DMS 273 (cell line): ENCODE measurements at regions not wholly inside any gene's neighbourhood (a gene's known extent, or its start where the extent isn't known, plus 50 kb on each side); places are given as distances from the start of the nearest gene placed in this dataset.
"Not testable (repeated sequence)": the region's sequence is repeated elsewhere in the genome, so short reads cannot be mapped to it uniquely, and the experiment has no call there.

Experiments used
- DNase-seq: peaks from one replicate; lab custom pipeline; 2025; ENCODE audit not compliant: unreplicated experiment; lab: John Stamatoyannopoulos, UW

DNA sequence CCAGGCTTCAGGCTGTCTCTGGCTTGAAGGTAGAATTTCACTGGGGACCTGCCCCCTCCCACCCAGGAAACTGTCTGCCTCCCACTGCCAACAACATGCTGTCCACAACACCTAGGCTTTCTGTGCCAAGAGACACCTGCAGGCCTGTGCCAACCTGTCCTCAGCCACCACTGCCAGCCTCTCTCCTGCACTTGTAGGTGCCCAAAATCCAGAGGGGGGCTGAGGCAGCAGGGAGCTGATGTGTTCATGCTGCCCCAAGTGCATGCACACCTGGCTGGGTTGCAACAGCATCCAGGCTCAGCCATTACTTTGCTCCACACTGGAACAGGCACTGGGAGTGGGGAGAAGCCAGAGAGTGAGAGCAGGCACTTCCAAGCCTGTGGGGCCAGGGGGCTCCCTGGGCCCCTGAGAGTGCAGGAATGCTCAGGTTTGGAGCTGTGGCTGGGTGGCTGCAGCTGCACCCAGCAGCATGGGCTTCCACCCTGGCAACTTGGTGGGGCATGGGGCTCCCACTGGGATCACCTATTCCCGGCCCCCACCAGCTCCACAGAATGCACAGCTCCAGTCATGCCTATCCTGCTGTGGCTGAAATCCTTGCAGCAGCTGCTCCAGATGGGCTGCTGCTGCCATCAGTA lies 218.1 kb upstream of the OBI1 start:
- no peak for DNase-seq

DNA sequence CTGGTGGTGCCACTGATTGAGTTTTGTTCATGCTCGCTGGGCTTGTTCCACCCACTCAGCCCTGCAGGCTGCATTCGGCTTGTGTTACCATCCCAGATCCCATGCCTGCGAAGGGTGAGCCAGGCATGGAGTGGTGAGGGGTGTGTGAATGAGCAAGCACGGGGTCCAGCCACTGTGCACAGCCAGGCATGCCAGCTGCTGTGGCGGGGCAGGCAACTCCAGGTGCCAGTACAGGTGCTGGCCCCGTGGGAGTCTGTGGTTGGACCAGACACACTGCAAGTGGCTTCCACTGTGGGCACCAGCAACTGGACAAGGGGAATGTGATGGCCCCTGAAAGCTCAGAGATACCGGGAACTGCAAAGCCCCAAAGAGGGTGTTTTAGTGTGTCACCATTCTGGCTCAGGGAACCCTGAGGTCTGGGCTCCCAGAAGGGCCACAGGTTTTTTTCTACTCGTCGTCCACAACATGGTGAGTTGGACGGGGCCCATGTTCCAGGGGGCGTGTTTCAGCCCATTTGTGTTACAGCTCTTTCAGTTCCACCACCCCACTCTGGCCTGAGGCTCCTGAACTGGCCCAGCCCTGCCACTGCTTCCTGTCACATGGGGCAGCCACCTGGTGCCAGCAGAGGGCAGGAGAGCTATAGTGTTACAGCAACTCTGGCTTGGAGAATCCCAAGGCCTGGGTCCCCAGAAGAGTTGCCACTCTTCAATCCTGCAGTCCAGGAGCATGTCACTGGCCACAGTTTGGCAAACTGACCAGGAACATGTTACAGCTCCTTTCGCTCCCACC lies 217.0 kb upstream of the OBI1 start:
- DNase-seq = peak; percentile 40

GRCh38 chr13:78868991-78869390 lies 210.0 kb upstream of the OBI1 start:
- DNase-seq = no peak

GRCh38 chr13:78867655-78868054 lies 208.7 kb upstream of the OBI1 start:
- no peak for DNase-seq

DNA sequence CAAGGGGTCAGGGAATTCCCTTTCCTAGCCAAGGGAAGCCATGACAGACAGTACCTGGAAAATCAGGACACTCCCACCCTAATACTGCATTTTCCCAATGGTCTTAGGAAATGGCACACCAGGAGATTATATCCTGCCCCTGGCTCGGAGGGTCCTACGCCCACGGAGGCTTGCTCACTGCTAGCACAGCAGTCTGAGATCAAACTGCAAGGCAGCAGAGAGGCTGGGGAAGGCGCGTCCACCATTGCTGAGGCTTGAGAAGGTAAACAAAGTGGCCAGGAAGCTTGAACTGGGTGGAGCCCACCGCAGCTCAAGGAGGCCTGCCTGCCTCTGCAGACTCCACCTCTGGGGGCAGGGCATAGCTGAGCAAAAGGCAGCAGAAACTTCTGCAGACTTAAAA lies 207.1 kb upstream of the OBI1 start:
- not testable (repeated sequence) for DNase-seq

DNA sequence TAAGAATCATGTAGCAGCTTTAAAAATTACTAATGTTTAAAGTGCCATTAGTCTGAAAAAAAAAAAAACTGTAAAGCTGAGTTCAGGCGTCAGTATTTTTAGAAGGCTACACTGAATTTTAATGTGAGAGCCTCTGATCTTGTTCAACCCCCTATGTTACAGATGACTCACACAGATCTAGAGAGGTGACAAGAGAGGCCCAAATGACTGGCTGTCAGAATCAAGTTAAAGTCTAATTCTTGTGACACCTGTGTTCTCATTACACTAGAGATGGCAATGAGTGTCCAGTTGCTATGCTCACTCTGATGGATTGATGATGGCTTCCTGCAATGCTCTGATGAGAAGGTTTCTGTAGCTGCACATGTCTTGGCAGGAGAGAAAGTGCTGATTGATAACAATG lies 203.5 kb upstream of the OBI1 start:
- no peak for DNase-seq

GRCh38 chr13:78852709-78853108 lies 193.8 kb upstream of the OBI1 start:
- DNase-seq = no peak

DNA sequence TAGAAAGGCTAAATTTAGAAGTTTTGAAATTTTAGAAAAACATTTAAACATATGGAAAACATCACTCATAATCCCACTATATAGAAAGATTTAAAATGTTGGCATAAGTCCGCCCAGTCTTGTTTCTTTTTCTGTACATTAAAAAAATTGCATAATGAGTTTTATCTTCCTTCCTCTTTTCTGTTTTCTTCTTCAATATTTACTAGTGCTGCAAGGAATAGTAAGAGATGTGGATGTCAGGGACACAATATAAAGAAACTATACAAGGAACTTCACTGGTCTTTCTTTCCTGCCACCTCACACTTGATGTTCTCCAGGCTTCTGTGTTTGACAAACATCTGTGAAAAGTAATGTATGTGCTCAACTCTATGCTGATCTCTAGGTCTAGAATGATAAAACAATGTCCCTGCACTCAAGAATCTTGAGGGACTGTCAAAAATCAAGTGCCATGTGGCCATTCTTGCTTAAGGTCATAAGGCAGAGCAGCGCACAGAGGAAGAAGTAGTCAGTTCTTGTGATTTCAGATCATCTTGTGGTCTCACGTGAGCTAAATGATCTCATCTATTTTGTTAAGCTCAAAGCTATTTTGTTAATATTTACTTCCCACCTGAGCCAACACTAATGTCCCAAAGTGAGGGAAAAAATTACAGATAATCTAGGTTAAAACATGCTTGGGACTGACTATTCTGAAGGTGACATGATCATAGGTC lies 186.9 kb upstream of the OBI1 start:
- DNase-seq = no peak

GRCh38 chr13:78844106-78844505 lies 185.2 kb upstream of the OBI1 start:
- no peak for DNase-seq

- DNase-seq = no peak
Measured at GRCh38 chr13:78841358-78841963, 182.5 kb upstream of the OBI1 start.

DNA sequence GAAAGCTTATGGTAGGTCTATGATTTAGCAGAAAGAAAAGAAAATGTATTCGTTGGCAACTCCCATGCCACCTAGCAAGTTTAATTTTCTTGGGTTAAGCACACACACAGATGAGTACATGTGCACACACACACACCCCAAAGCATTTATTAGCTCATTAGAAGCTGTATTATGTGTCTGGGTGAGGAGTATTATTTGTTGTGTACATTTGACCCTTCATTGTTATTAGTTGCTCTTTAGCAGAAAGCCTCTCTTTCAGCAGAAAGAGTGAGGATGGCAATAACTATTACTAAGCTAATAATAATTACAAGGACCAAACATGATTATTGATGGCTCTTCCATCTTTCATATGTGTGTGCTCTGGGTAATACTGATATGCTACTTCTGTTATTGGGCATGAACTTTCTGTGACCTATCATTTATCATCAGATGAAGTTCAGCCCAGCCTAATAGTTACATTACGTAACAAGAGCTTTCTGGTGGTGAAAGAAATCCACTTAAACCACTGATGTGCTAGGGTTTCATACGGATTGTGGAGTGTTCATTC lies 177.4 kb upstream of the OBI1 start:
- no peak for DNase-seq

DNA sequence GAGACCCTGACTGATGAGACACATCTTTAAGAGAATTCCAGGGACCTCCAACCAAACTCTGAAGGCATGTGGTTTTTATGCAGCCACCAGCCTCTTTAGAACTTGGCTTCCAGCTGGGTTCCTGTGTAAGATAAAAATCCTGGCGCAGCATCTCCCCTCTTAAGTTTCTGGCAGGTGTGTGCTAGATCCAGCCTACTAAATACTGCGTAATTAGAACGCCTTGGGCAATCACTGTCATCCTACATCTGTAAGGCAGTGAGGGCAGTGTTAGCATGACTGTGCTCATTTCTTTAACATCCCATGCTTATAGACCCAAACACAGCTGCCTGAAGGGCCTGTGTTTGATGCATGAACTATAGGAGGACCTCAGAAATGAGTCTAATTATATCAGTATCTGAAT lies 173.5 kb upstream of the OBI1 start:
- no peak for DNase-seq

- DNase-seq = no peak
Measured at GRCh38 chr13:78830508-78830907, 171.6 kb upstream of the OBI1 start.

DNA sequence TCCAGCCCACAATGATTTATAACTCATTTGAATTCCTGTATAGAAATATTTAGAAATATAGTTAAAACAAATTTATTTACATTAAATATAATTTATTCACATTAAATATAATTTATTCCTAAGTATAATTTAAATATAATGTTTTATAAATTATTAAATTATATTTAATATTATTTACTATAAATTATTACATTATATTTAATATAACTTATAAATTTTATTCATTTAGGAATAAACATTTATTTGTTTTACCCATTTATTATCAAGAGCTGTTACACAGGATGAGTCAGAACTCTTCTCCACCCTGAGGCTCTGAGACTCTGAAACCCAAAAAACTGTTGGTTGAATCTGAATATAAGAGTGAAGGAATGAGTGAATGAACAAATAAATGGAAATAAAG lies 170.9 kb upstream of the OBI1 start:
- no peak for DNase-seq

- no peak for DNase-seq
Measured at GRCh38 chr13:78827471-78827870, 168.5 kb upstream of the OBI1 start.

GRCh38 chr13:78826936-78827335 lies 168.0 kb upstream of the OBI1 start:
- DNase-seq = no peak

- DNase-seq = no peak
Measured at GRCh38 chr13:78826312-78826711, 167.4 kb upstream of the OBI1 start.

GRCh38 chr13:78820541-78820940 lies 161.6 kb upstream of the OBI1 start:
- no peak for DNase-seq

DNA sequence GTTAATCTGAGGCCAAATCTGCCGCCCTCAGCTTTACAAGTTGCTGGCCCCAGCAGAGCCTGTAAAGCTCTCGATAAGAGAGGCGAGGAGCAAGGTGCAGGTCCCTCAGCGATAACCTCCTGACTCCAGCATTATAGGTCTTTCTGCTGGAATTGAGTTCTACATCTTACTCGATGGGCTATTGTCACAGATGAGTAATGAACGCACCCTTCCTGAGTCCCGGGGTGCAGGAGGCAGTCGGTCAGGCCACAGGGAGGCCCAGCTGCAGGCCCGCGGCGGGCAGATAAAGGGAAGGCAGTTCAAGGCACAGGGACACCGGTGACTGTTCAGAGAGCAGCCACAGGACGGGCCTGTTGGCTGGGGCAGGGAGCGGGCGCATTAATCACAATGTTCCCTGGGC lies 157.6 kb upstream of the OBI1 start:
- DNase-seq = no peak

DNA sequence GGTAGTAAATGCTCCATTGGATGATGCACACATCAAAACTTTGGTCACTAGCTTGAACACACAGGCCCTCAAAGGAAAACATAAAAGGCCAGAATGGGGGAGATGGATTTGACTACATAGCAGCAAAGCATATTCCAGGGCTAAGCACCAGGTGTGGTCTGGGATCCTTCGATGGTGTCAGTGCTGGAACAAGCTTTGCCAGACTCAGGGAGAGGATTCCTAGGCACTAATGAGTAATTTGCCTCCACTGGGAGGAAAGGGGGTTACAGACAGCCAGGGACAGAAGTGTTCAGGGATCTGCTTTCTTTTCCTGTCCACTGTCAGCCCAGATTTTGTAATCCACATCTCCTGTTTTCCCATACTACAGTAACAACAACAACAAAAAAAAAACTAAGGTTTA lies 157.2 kb upstream of the OBI1 start:
- DNase-seq = no peak

DNA sequence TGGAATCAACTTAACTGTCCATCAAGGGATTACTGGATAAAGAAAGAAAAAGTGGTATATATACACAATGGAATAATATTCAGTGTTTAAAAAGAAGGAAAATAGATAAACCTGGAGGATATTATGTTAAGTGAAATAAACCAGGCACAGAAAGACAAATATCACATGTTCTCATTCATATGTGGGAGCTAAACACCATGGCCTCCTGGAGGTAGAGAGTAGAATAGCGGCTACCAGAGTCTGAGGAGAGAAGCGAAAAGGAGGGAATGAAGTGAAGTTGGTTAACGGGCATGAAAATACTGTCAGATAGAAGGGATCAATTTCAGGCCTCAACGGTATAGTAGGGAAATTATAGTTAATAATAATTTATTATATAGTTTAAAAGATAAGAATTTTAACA lies 147.5 kb upstream of the OBI1 start:
- DNase-seq = peak; percentile 51

DNA sequence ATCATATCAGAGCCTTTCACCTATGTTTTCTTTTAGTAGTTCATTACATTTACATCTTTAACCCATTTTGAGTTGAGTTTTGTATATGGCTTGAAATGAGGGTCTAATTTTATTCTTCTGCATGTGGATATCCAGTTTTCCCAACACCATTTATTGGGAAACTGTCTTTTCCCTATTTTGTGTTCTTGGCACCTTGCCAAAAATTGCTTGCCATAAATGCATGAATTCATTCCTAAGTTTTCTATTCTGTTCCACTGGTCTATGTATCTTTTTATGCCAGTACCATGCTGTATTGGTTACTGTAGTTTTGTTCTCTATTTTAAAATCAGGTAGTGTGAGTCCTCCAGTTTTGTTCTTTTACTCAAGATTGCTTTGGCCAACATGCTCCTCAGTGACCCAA lies 144.0 kb upstream of the OBI1 start:
- no peak for DNase-seq
